Spleen (tissue), 11 donors: ENCODE measurements at regions not wholly inside any gene's neighbourhood (a gene's known extent, or its start where the extent isn't known, plus 50 kb on each side); places are given as distances from the start of the nearest gene placed in this dataset.
A peak's percentile ranks its signal among the peaks of the same experiment; 100 is the strongest.

ENCODE experiments used
- DNase-seq: peaks from one replicate; pipeline ENCODE4 v3.0.0-alpha.2; 2020
- H3K27ac ChIP-seq, 8 donors: fragments of 200-600 bp; sonication (generic) in 7 of 8; 1 replicate in 4 of 8; 2 replicates in 4 of 8; pipeline versions ENCODE4 v1.5.0 to v1.8.0; 2016 to 2021; ENCODE audit warnings: inconsistent platforms in 4 of 8, mild to moderate bottlenecking in 4 of 8, moderate library complexity in 1 of 8
- H3K27me3 ChIP-seq, 7 donors: fragments of 200-600 bp; sonication (generic) in 6 of 7; replicated peaks in 1 of 7; 1 replicate in 4 of 7; 2 replicates in 3 of 7; pipeline versions ENCODE4 v1.5.0 to v1.8.0; 2016 to 2021; ENCODE audit warnings: inconsistent platforms in 3 of 7, mild to moderate bottlenecking in 1 of 7
- H3K36me3 ChIP-seq, 6 donors: fragments of 200-600 bp; sonication (generic) in 5 of 6; 1 replicate in 4 of 6; 2 replicates in 2 of 6; pipeline versions ENCODE4 v1.5.0 to v1.8.0; 2016 to 2021; ENCODE audit warnings: inconsistent platforms in 2 of 6
- H3K4me1 ChIP-seq, 6 donors: fragments of 200-600 bp; sonication (generic) in 5 of 6; 1 replicate in 3 of 6; 2 replicates in 3 of 6; pipeline versions ENCODE4 v1.5.0 to v1.8.0; 2016 to 2021; ENCODE audit warnings: inconsistent platforms in 3 of 6
- H3K4me3 ChIP-seq, 8 donors: fragments of 200-600 bp; sonication (generic) in 7 of 8; 1 replicate in 4 of 8; 2 replicates in 4 of 8; pipeline versions ENCODE4 v1.5.0 to v1.8.0; 2016 to 2021; ENCODE audit warnings: inconsistent platforms in 4 of 8, mild to moderate bottlenecking in 4 of 8, moderate library complexity in 2 of 8
- H3K9me3 ChIP-seq, 8 donors: fragments of 200-600 bp; sonication (generic) in 7 of 8; 1 replicate in 4 of 8; 2 replicates in 4 of 8; pipeline versions ENCODE4 v1.5.0 to v1.8.0; 2016 to 2021; ENCODE audit warnings: inconsistent platforms in 4 of 8
- POLR2A ChIP-seq, 3 donors: fragments of 450-650 bp; IDR thresholded peaks; one replicate each; pipeline ENCODE4 v1.5.1; 2017; ENCODE audit warnings: antibody characterized with exemption in 3 of 3, mild to moderate bottlenecking in 1 of 3
- POLR2AphosphoS5 ChIP-seq, 3 donors: sonication (generic); formaldehyde crosslinking; IDR thresholded peaks; one replicate each; pipeline ENCODE4 v1.5.1; 2017; ENCODE audit warnings: antibody characterized with exemption in 3 of 3
- WGBS, 5 donors: extraction: QIAGEN DNeasy Blood & Tissue Kit in 3 of 5; methylation state at CpG; one replicate each; pipeline versions ENCODE4 v1.1.5 to v1.1.7; 2013 to 2018; 5-methylcytosine and 5-hydroxymethylcytosine counted together
- intact Hi-C: fragments of 100-400 bp; cut with DNase I; formaldehyde crosslinking; loops from one replicate; pipeline ENCODE4 v1.15.0; 2023; ENCODE audit warnings: low total_unique reads
- TF ChIP-seq, protein P1 (sequence below), 11 experiments: fragments of 200-600 bp in 7 of 11; fragments of 450-650 bp in 4 of 11; sonication (generic) in 4 of 11; IDR thresholded peaks in 8 of 11; conservative IDR thresholded peaks in 3 of 11; 1 replicate in 7 of 11; 2 replicates in 4 of 11; pipeline versions ENCODE4 v1.4.0 to v1.8.0; 2016 to 2021; ENCODE audit warnings: antibody characterized with exemption in 11 of 11, inconsistent platforms in 4 of 11, mild to moderate bottlenecking in 1 of 11
- donor health status: healthy with polysubstance abuse.
- donor health status: DM: no; HTN: no; CAD: no; lungs with moderate emphysema.
- donor health status: DM: no; HTN: no; CAD: no.
- donor health status: Bipolar disorder and iron deficiency.
- donor health status: healthy.
- donor health status: DM: no; HTN: no; CAD: no.
- donor health status: DM: yes; HTN: yes; CAD: no.

DNA sequence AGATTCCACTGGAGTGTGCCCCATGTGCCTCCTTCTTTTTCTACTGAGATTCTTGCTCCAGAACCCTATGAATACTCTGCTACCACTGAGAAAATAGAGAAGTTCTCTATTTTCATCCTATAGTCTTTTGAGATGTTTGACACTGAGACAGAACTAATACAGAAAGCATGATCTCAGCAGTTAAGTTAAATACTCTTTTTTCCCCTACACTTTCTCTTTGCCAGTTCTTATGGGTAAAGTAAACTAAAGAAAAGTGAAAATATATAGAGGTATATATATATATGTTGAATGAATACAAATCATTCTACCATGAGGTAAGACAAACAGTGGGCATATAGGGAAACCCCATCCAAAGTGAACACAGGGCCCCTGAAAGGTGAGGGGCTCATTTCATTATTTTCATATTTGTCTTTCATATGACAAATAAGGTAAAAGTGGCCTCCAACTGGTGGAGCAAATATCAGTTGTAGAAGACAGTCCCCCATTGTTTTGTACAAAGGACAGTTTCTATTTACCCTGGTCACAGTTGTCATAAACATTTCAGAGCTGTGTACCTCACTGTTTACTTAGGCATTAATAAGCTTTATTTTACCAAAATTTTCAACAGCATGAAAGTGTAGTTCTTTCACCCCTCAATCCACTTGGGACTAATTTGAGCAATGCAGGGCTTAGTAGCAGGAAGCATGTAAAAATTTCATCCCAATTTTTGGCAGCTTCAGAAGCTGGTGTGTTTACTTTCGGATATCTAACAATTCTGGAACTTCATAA is 188.3 kb upstream of the MARCKS start:
- no peaks in the 10 kb centered on the region for H3K36me3 ChIP-seq
- H3K4me3 ChIP-seq, result no peak overlapping the region
- intact Hi-C loops, result no loop called here
- peak overlapping the region in 3 of 8 donors; percentile 3 to 17 (median 10) for H3K27ac ChIP-seq
- H3K27me3 ChIP-seq, result no peaks in the 10 kb centered on the region
- peaks cover 0 to 18% (median 7%) of the 10 kb centered on the region in 6 donors for H3K4me1 ChIP-seq
- no peaks in the 10 kb centered on the region for H3K9me3 ChIP-seq
- TF ChIP-seq POLR2AphosphoS5 (IDR thresholded peaks at IDR 0.05) (no peak), POLR2A (IDR thresholded peaks at IDR 0.05) (no peak)
- TF ChIP-seq, protein P1, sequence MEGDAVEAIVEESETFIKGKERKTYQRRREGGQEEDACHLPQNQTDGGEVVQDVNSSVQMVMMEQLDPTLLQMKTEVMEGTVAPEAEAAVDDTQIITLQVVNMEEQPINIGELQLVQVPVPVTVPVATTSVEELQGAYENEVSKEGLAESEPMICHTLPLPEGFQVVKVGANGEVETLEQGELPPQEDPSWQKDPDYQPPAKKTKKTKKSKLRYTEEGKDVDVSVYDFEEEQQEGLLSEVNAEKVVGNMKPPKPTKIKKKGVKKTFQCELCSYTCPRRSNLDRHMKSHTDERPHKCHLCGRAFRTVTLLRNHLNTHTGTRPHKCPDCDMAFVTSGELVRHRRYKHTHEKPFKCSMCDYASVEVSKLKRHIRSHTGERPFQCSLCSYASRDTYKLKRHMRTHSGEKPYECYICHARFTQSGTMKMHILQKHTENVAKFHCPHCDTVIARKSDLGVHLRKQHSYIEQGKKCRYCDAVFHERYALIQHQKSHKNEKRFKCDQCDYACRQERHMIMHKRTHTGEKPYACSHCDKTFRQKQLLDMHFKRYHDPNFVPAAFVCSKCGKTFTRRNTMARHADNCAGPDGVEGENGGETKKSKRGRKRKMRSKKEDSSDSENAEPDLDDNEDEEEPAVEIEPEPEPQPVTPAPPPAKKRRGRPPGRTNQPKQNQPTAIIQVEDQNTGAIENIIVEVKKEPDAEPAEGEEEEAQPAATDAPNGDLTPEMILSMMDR (IDR thresholded peaks at IDR 0.05 in 8 of 11, conservative IDR thresholded peaks at IDR 0.05 in 3 of 11), result no peak
- DNase-seq, result no peak
- WGBS, 5 donors, result 61 to 85% (median 75%) methylated on average over 1 of the region's 1 CpG

GRCh38 chr6:113669606-113670005 is 187.5 kb upstream of the MARCKS start:
- peak overlapping the region in 2 of 8 donors; percentile 10 to 17 for H3K27ac ChIP-seq
- no peak for DNase-seq
- H3K36me3 ChIP-seq, result no peaks in the 10 kb centered on the region
- intact Hi-C loops, result no loop called here
- H3K4me1 ChIP-seq, result peaks cover 0 to 18% (median 7%) of the 10 kb centered on the region in 6 donors
- no peaks in the 10 kb centered on the region for H3K9me3 ChIP-seq
- 70 to 91% (median 83%) methylated on average over 2 of the region's 2 CpGs for WGBS, 5 donors
- no peaks in the 10 kb centered on the region for H3K27me3 ChIP-seq
- no peak for TF ChIP-seq POLR2AphosphoS5 (IDR thresholded peaks at IDR 0.05)
- no peak for TF ChIP-seq POLR2A (IDR thresholded peaks at IDR 0.05)
- TF ChIP-seq, protein P1 (IDR thresholded peaks at IDR 0.05 in 8 of 11, conservative IDR thresholded peaks at IDR 0.05 in 3 of 11), result no peak
- H3K4me3 ChIP-seq, result no peak overlapping the region

- no peak for DNase-seq
- intact Hi-C loops, result no loop called here
- Histone ChIP-seq H3K9me3 (no peaks in the 10 kb centered on the region), H3K4me1 (peaks cover 0 to 18% (median 7%) of the 10 kb centered on the region in 6 donors), H3K27me3 (no peaks in the 10 kb centered on the region), H3K4me3 (no peak overlapping the region), H3K36me3 (no peaks in the 10 kb centered on the region), H3K27ac (peak overlapping the region in 1 of 8 donors; percentile 70)
- TF ChIP-seq POLR2A (IDR thresholded peaks at IDR 0.05) (no peak), POLR2AphosphoS5 (IDR thresholded peaks at IDR 0.05) (no peak)
- TF ChIP-seq, protein P1 (IDR thresholded peaks at IDR 0.05 in 8 of 11, conservative IDR thresholded peaks at IDR 0.05 in 3 of 11), result no peak
- 9 to 26% (median 12%) methylated on average over 1 of the region's 1 CpG for WGBS, 5 donors
These were observed 185.7 kb upstream of the MARCKS start for GRCh38 chr6:113671421-113671820.

- H3K4me3 ChIP-seq, result peak overlapping the region in 3 of 8 donors; percentile 8 to 46 (median 9)
- peak overlapping the region in 7 of 8 donors; percentile 16 to 70 (median 48) for H3K27ac ChIP-seq
- H3K4me1 ChIP-seq, result peaks cover 0 to 18% (median 7%) of the 10 kb centered on the region in 6 donors
- DNase-seq, result no peak
- no peaks in the 10 kb centered on the region for H3K36me3 ChIP-seq
- intact Hi-C loops, result no loop called here
- no peaks in the 10 kb centered on the region for H3K9me3 ChIP-seq
- H3K27me3 ChIP-seq, result no peaks in the 10 kb centered on the region
- no peak for TF ChIP-seq POLR2AphosphoS5 (IDR thresholded peaks at IDR 0.05)
- TF ChIP-seq, protein P1 (IDR thresholded peaks at IDR 0.05 in 8 of 11, conservative IDR thresholded peaks at IDR 0.05 in 3 of 11), result no peak
- TF ChIP-seq POLR2A (IDR thresholded peaks at IDR 0.05), result no peak
- WGBS, 5 donors, result 61 to 71% (median 69%) methylated on average over 8 of the region's 8 CpGs
These were observed 184.5 kb upstream of the MARCKS start for GRCh38 chr6:113672491-113673149.
